IMR-90 (cell line): ENCODE measurements at regions not wholly inside any gene's neighbourhood (a gene's known extent, or its start where the extent isn't known, plus 50 kb on each side); places are given as distances from the start of the nearest gene placed in this dataset.

Experiments
- ATAC-seq: fragments of 200-7000 bp; cut with Tn5 transposase; 2 replicates; pipeline ENCODE4 v1.9.1; 2020; ENCODE audit warnings: low read depth, mild to moderate bottlenecking, moderate library complexity
- BruUV-seq: library from RNA; stranded (reverse); fragments of 400-500 nt; replicated peaks from 2 replicates; lab custom pipeline; 2021; lab: Mats Ljungman, UMichigan
- CTCF ChIA-PET: fragments of 300-600 bp; formaldehyde crosslinking; extraction: SDS; loops from one replicate; lab custom pipeline; 2021; ENCODE audit warnings: antibody characterized with exemption; lab: Yijun Ruan, JAX
- POLR2A ChIA-PET: fragments of 300-600 bp; sonication (Branson Sonifier 250); formaldehyde crosslinking; loops from one replicate; lab custom pipeline; 2022; ENCODE audit warnings: antibody characterized with exemption; ENCODE audit not compliant: unreplicated experiment; lab: Charles Lee
- DNase-seq: peaks from one replicate; pipeline ENCODE4 v3.0.0; 2013
- H2AFZ ChIP-seq: replicated peaks from 2 replicates; pipeline ENCODE3; 2013; ENCODE audit warnings: low read length, mild to moderate bottlenecking; ENCODE audit not compliant: poor library complexity
- H2AK5ac ChIP-seq: 2 replicates; pipeline ENCODE4 v1.6.1; 2013; ENCODE audit warnings: low read depth, low read length, inconsistent platforms
- H2AK9ac ChIP-seq: replicated peaks from 2 replicates; pipeline ENCODE3; 2013; ENCODE audit warnings: mild to moderate bottlenecking, low read depth, low read length, moderate library complexity; ENCODE audit not compliant: poor library complexity
- H2BK120ac ChIP-seq: 2 replicates; pipeline ENCODE4 v1.6.1; 2013; ENCODE audit warnings: low read depth, low read length, inconsistent platforms
- H2BK15ac ChIP-seq: 3 replicates; pipeline ENCODE4 v1.6.1; 2013; ENCODE audit warnings: low read depth, low read length, inconsistent platforms
- H2BK20ac ChIP-seq: 2 replicates; pipeline ENCODE4 v1.6.1; 2013; ENCODE audit warnings: low read depth, mild to moderate bottlenecking, inconsistent platforms, low read length, moderate library complexity
- H2BK5ac ChIP-seq: 2 replicates; pipeline ENCODE4 v1.6.1; 2013; ENCODE audit warnings: mild to moderate bottlenecking, low read depth, low read length, inconsistent platforms; ENCODE audit not compliant: poor library complexity, severe bottlenecking
- H3K14ac ChIP-seq: replicated peaks from 2 replicates; pipeline ENCODE4 v1.6.1; 2013; ENCODE audit warnings: low read depth, low read length, inconsistent platforms
- H3K18ac ChIP-seq: 2 replicates; pipeline ENCODE4 v1.6.1; 2013; ENCODE audit warnings: low read depth, low read length, control low read depth
- H3K23ac ChIP-seq: 2 replicates; pipeline ENCODE4 v1.6.1; 2013; ENCODE audit warnings: low read depth, low read length, inconsistent platforms
- H3K27ac ChIP-seq: 2 replicates; pipeline ENCODE4 v1.5.1; 2013; ENCODE audit warnings: mild to moderate bottlenecking, control low read depth, low read length; ENCODE audit not compliant: insufficient read depth
- H3K27me3 ChIP-seq: 2 replicates; pipeline ENCODE4 v1.6.1; 2013; ENCODE audit warnings: low read length; ENCODE audit not compliant: control insufficient read depth, insufficient read depth
- H3K36me3 ChIP-seq: 2 replicates; pipeline ENCODE4 v1.6.1; 2013; ENCODE audit warnings: low read length, mixed read lengths; ENCODE audit not compliant: control insufficient read depth, insufficient read depth
- H3K4ac ChIP-seq: 2 replicates; pipeline ENCODE4 v1.6.1; 2013; ENCODE audit warnings: low read depth, low read length, inconsistent platforms
- H3K4me1 ChIP-seq: 2 replicates; pipeline ENCODE4 v1.6.1; 2013; ENCODE audit warnings: low read length, mixed read lengths; ENCODE audit not compliant: control insufficient read depth, insufficient read depth
- H3K4me2 ChIP-seq: 2 replicates; pipeline ENCODE4 v1.6.1; 2013; ENCODE audit warnings: low read depth, mild to moderate bottlenecking, control low read depth, low read length, moderate library complexity
- H3K4me3 ChIP-seq: 2 replicates; pipeline ENCODE4 v1.5.1; 2013; ENCODE audit warnings: low read depth, mild to moderate bottlenecking, control low read depth, low read length, moderate library complexity; ENCODE audit not compliant: insufficient read depth
- H3K56ac ChIP-seq: 2 replicates; pipeline ENCODE4 v1.6.1; 2013; ENCODE audit warnings: low read length, inconsistent platforms; ENCODE audit not compliant: insufficient read depth; ENCODE audit errors: extremely low read depth
- H3K79me1 ChIP-seq, 2 experiments: 2 replicates each; pipeline ENCODE4 v1.6.1; 2013; ENCODE audit warnings: low read length in 2 of 2, inconsistent platforms in 1 of 2, low read depth in 1 of 2
- H3K9ac ChIP-seq: 2 replicates; pipeline ENCODE4 v1.6.1; 2013; ENCODE audit warnings: low read depth, low read length, control low read depth
- H3K9me1 ChIP-seq: 2 replicates; pipeline ENCODE4 v1.6.1; 2013; ENCODE audit warnings: low read length, inconsistent platforms; ENCODE audit not compliant: insufficient read depth
- H3K9me3 ChIP-seq: 2 replicates; pipeline ENCODE4 v1.6.1; 2013; ENCODE audit warnings: low read length; ENCODE audit not compliant: control insufficient read depth, insufficient read depth
- H4K20me1 ChIP-seq: 2 replicates; pipeline ENCODE4 v1.6.1; 2013; ENCODE audit warnings: low read length, inconsistent platforms; ENCODE audit not compliant: insufficient read depth
- H4K5ac ChIP-seq: 2 replicates; pipeline ENCODE4 v1.6.1; 2013; ENCODE audit warnings: mild to moderate bottlenecking, low read depth, low read length, control low read depth
- H4K8ac ChIP-seq, 2 experiments: 2 replicates each; pipeline ENCODE4 v1.6.1; 2013; ENCODE audit warnings: low read depth in 2 of 2, low read length in 2 of 2, control low read depth in 1 of 2, inconsistent platforms in 1 of 2
- H4K91ac ChIP-seq: 2 replicates; pipeline ENCODE4 v1.6.1; 2013; ENCODE audit warnings: low read depth, low read length, inconsistent platforms; ENCODE audit not compliant: insufficient read depth
- CEBPB ChIP-seq: IDR thresholded peaks from 2 replicates; pipeline ENCODE4 v1.6.1; 2012; ENCODE audit warnings: low read depth, low read length, improper control_type of control experiment
- CHD1 ChIP-seq: IDR thresholded peaks from 2 replicates; pipeline ENCODE4 v1.6.1; 2012; ENCODE audit warnings: low read depth, low read length, improper control_type of control experiment
- FOS ChIP-seq: fragments of 150-350 bp; IDR thresholded peaks from 2 replicates; pipeline ENCODE4 v1.6.1; 2016; ENCODE audit warnings: low read depth, low read length
- MAFK ChIP-seq: IDR thresholded peaks from 2 replicates; pipeline ENCODE4 v1.6.1; 2012; ENCODE audit warnings: low read depth, low read length, improper control_type of control experiment
- MAZ ChIP-seq: IDR thresholded peaks from 2 replicates; pipeline ENCODE4 v1.6.1; 2012; ENCODE audit warnings: low read depth, mild to moderate bottlenecking, low read length, improper control_type of control experiment, moderate library complexity, borderline replicate concordance
- NFE2L2 ChIP-seq: fragments of 150-350 bp; IDR thresholded peaks from 2 replicates; pipeline ENCODE4 v1.6.1; 2016; ENCODE audit warnings: low read depth, mild to moderate bottlenecking, low read length
- POLR2A ChIP-seq: IDR thresholded peaks from 2 replicates; pipeline ENCODE4 v1.6.1; 2012; ENCODE audit warnings: mild to moderate bottlenecking, low read depth, low read length
- RAD21 ChIP-seq: IDR thresholded peaks from 2 replicates; pipeline ENCODE4 v1.6.1; 2012; ENCODE audit warnings: low read length, improper control_type of control experiment
- RFX5 ChIP-seq: IDR thresholded peaks from 2 replicates; pipeline ENCODE4 v1.8.0; 2012; ENCODE audit warnings: low read depth, mild to moderate bottlenecking, low read length, moderate library complexity
- SMC3 ChIP-seq: fragments of 150-350 bp; IDR thresholded peaks from 2 replicates; pipeline ENCODE4 v1.6.1; 2016; ENCODE audit warnings: low read depth, mild to moderate bottlenecking, antibody characterized with exemption, low read length, moderate library complexity
- WGBS, 2 experiments: methylation state at CpG; one replicate each; pipeline versions ENCODE4 v1.1.5 to v1.1.7; 2013; ENCODE audit warnings: missing lambda C conversion rate in 2 of 2; ENCODE audit not compliant: insufficient read length in 1 of 2; ENCODE audit errors: extremely low coverage in 2 of 2; 5-methylcytosine and 5-hydroxymethylcytosine counted together
- dilution Hi-C: fragments of 300-500 bp; cut with HindIII; formaldehyde crosslinking; loops from one replicate; pipeline ENCODE4 v1.14.3; 2018; ENCODE audit warnings: low sequenced_read_pairs; ENCODE audit not compliant: unreplicated experiment
- in situ Hi-C: fragments of 300-500 bp; cut with MboI; formaldehyde crosslinking; loops from 3 replicates; pipeline ENCODE4 v1.14.3; 2019; ENCODE audit warnings: low sequenced_read_pairs, inconsistent platforms, mixed read lengths
- intact Hi-C: fragments of 100-400 bp; cut with micrococcal nuclease; formaldehyde crosslinking; loops from 2 replicates; pipeline ENCODE4 v1.10.0; 2022
- TF ChIP-seq, protein P1 (sequence below): fragments of 150-350 bp; IDR thresholded peaks from 2 replicates; pipeline ENCODE4 v1.6.1; 2016; ENCODE audit warnings: low read depth, mild to moderate bottlenecking, low read length, moderate library complexity, borderline replicate concordance
- TF ChIP-seq, protein P2 (sequence below): fragments of 150-350 bp; IDR thresholded peaks from 2 replicates; pipeline ENCODE4 v1.6.1; 2017; ENCODE audit warnings: mild to moderate bottlenecking, antibody characterized with exemption, low read length, low read depth
- TF ChIP-seq, protein P3 (sequence below): conservative IDR thresholded peaks from 2 replicates; pipeline ENCODE4 v1.5.1; 2012; ENCODE audit warnings: mild to moderate bottlenecking, low read depth, low read length, improper control_type of control experiment

DNA sequence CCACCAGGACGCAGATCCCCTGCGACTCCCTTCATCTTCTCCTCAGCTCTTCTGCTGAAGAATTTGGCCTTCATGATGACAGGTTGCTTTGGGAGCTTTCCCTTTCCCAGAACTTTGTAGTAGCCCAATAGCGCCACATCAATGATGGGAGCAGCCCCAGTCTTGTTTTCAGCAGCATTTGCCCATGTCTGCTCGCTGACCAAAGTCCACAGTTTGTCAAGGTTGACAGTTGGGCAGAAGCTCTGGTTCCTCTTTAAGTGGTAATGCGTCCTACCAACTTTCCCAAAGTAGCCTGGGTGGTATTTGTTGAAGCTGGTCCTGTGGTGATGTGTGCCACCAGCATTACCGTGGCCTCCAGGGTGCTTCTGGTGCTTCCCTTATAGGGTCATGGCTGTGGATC lies 62.2 kb downstream of the GCNT4 start:
- H3K18ac ChIP-seq, result no peak overlapping the region
- no peaks in the 10 kb centered on the region for H3K79me1 ChIP-seq
- POLR2A ChIA-PET, result no interaction called here
- in situ Hi-C loops (no loop called here), dilution Hi-C loops (no loop called here), intact Hi-C loops (no loop called here)
- ATAC-seq (no peak), DNase-seq (no peak)
- H4K8ac ChIP-seq, result no peak overlapping the region
- H3K36me3 ChIP-seq, result no peaks in the 10 kb centered on the region
- CTCF ChIA-PET, result no interaction called here
- H4K20me1 ChIP-seq, result no peaks in the 10 kb centered on the region
- H3K4me1 ChIP-seq, result no peaks in the 10 kb centered on the region
- H3K27ac ChIP-seq, result no peak overlapping the region
- H3K4me3 ChIP-seq, result no peak overlapping the region
- no peak overlapping the region for H3K14ac ChIP-seq
- H2BK5ac ChIP-seq, result no peak overlapping the region
- H2BK15ac ChIP-seq, result no peak overlapping the region
- no TSS peak for BruUV-seq
- no peak overlapping the region for H2BK120ac ChIP-seq
- no peak overlapping the region for H2AK9ac ChIP-seq
- WGBS, 2 experiments, result 80% methylated on average over 1 of the region's 6 CpGs; no CpG with 5 or more reads in 1 of the 2 experiments
- no peak overlapping the region for H3K4ac ChIP-seq
- no peak overlapping the region for H3K4me2 ChIP-seq
- H2AFZ ChIP-seq, result no peak overlapping the region
- H3K9ac ChIP-seq, result no peak overlapping the region
- no peak overlapping the region for H4K91ac ChIP-seq
- no peak overlapping the region for H2AK5ac ChIP-seq
- H3K56ac ChIP-seq, result no peak overlapping the region
- H3K27me3 ChIP-seq, result peaks cover 7% of the 10 kb centered on the region; the same call in 1 of the 2 replicates
- no peak for TF ChIP-seq POLR2A
- no peak for TF ChIP-seq SMC3
- TF ChIP-seq, protein P1, sequence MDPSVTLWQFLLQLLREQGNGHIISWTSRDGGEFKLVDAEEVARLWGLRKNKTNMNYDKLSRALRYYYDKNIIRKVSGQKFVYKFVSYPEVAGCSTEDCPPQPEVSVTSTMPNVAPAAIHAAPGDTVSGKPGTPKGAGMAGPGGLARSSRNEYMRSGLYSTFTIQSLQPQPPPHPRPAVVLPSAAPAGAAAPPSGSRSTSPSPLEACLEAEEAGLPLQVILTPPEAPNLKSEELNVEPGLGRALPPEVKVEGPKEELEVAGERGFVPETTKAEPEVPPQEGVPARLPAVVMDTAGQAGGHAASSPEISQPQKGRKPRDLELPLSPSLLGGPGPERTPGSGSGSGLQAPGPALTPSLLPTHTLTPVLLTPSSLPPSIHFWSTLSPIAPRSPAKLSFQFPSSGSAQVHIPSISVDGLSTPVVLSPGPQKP, result no peak
- TF ChIP-seq MAFK, result no peak
- TF ChIP-seq, protein P2, sequence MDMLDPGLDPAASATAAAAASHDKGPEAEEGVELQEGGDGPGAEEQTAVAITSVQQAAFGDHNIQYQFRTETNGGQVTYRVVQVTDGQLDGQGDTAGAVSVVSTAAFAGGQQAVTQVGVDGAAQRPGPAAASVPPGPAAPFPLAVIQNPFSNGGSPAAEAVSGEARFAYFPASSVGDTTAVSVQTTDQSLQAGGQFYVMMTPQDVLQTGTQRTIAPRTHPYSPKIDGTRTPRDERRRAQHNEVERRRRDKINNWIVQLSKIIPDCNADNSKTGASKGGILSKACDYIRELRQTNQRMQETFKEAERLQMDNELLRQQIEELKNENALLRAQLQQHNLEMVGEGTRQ, result no peak
- TF ChIP-seq MAZ, result no peak
- no peak for TF ChIP-seq CEBPB
- no peak for TF ChIP-seq RFX5
- TF ChIP-seq CHD1, result no peak
- TF ChIP-seq NFE2L2, result no peak
- TF ChIP-seq FOS, result no peak
- no peak for TF ChIP-seq RAD21
- TF ChIP-seq, protein P3, sequence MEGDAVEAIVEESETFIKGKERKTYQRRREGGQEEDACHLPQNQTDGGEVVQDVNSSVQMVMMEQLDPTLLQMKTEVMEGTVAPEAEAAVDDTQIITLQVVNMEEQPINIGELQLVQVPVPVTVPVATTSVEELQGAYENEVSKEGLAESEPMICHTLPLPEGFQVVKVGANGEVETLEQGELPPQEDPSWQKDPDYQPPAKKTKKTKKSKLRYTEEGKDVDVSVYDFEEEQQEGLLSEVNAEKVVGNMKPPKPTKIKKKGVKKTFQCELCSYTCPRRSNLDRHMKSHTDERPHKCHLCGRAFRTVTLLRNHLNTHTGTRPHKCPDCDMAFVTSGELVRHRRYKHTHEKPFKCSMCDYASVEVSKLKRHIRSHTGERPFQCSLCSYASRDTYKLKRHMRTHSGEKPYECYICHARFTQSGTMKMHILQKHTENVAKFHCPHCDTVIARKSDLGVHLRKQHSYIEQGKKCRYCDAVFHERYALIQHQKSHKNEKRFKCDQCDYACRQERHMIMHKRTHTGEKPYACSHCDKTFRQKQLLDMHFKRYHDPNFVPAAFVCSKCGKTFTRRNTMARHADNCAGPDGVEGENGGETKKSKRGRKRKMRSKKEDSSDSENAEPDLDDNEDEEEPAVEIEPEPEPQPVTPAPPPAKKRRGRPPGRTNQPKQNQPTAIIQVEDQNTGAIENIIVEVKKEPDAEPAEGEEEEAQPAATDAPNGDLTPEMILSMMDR, result no peak
- H4K5ac ChIP-seq, result no peak overlapping the region
- H3K23ac ChIP-seq, result no peak overlapping the region
- H3K9me1 ChIP-seq, result no peaks in the 10 kb centered on the region
- H2BK20ac ChIP-seq, result no peak overlapping the region
- no peaks in the 10 kb centered on the region for H3K9me3 ChIP-seq
